Right lobe of liver (tissue), 6 donors: ENCODE measurements at regions not wholly inside any gene's neighbourhood (a gene's known extent, or its start where the extent isn't known, plus 50 kb on each side); places are given as distances from the start of the nearest gene placed in this dataset.
A peak's percentile ranks its signal among the peaks of the same experiment; 100 is the strongest.

Experiments used
- ATAC-seq, 4 donors: fragments of 200-7000 bp; cut with Tn5 transposase; one replicate each; pipeline ENCODE4 v1.9.1; 2020; ENCODE audit warnings: mild to moderate bottlenecking in 4 of 4, moderate library complexity in 4 of 4
- DNase-seq, 3 donors: peaks; one replicate each; pipeline ENCODE4 v3.0.0-alpha.2; 2020
- H3K27ac ChIP-seq, 3 donors: fragments of 200-600 bp; one replicate each; pipeline ENCODE4 v1.8.0; 2022
- H3K27me3 ChIP-seq, 2 donors: fragments of 200-600 bp; one replicate each; pipeline ENCODE4 v1.8.0; 2022
- H3K36me3 ChIP-seq, 4 donors: fragments of 200-600 bp; sonication (generic) in 1 of 4; one replicate each; pipeline versions ENCODE4 v1.5.1 to v1.8.0; 2017 to 2022; ENCODE audit warnings: control low read depth in 1 of 4
- H3K4me1 ChIP-seq, 4 donors: fragments of 200-600 bp; sonication (generic) in 1 of 4; one replicate each; pipeline versions ENCODE4 v1.5.1 to v1.8.0; 2017 to 2022; ENCODE audit warnings: control low read depth in 1 of 4
- H3K4me3 ChIP-seq, 3 donors: fragments of 200-600 bp; one replicate each; pipeline ENCODE4 v1.8.0; 2022
- H3K9me3 ChIP-seq, 4 donors: fragments of 200-600 bp; sonication (generic) in 1 of 4; one replicate each; pipeline versions ENCODE4 v1.5.1 to v1.8.0; 2017 to 2022; ENCODE audit warnings: control low read depth in 1 of 4
- POLR2A ChIP-seq: fragments of 450-650 bp; IDR thresholded peaks from one replicate; pipeline ENCODE4 v1.6.1; 2017; ENCODE audit warnings: antibody characterized with exemption, mild to moderate bottlenecking
- WGBS: methylation state at CpG from one replicate; pipeline ENCODE4 v1.1.6; 2018; ENCODE audit warnings: low coverage, low lambda C conversion rate; ENCODE audit not compliant: insufficient coverage; ENCODE audit errors: missing lambda C conversion rate; 5-methylcytosine and 5-hydroxymethylcytosine counted together
- intact Hi-C, 2 donors: fragments of 100-400 bp; cut with DNase I; formaldehyde crosslinking; loops; one replicate each; pipeline versions ENCODE4 v1.11.2 to v1.14.1; 2022
- TF ChIP-seq, protein P1 (sequence below), 4 donors: fragments of 200-600 bp in 3 of 4; fragments of 450-650 bp in 1 of 4; IDR thresholded peaks; one replicate each; pipeline versions ENCODE4 v1.5.1 to v1.8.0; 2016 to 2022; ENCODE audit warnings: antibody characterized with exemption in 4 of 4, mild to moderate bottlenecking in 2 of 4
- donor health status: DM: no; HTN: yes; CAD: no.
- donor health status: DM: no; HTN: no; CAD: no.
- donor health status: DM: no; HTN: no; CAD: no.
- donor health status: DM: no; HTN: yes; CAD: no.
- donor health status: DM: no; HTN: yes; CAD: no.

DNA sequence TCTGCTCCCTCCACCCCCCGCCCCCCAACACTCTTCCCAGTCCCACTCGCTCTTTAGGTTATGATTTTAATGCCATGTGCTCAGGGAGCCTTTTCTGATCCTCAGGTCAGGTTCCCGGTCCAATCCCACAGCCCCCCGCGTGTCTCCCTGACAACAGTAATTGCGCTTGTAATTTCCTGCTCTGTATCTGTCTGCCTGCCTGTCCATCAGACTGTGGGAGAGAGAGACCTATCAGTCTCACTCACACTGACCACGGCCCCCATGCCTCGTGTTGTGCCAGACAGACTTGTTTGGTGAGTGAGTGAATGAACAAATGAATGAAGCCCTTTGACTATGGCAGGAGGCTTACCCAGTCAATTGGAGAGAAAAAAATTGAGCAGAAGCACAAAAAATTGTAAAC lies 50.8 kb upstream of the ECE1 start:
- ATAC-seq (no peak), DNase-seq (no peak)
- H3K4me3 ChIP-seq = no peak overlapping the region
- no peaks in the 10 kb centered on the region for H3K36me3 ChIP-seq
- H3K9me3 ChIP-seq = no peaks in the 10 kb centered on the region
- H3K27ac ChIP-seq = peak overlapping the region; percentile 81 to 97 (median 88)
- peaks cover 0 to 81% (median 40%) of the 10 kb centered on the region in 4 donors for H3K4me1 ChIP-seq
- no peaks in the 10 kb centered on the region for H3K27me3 ChIP-seq
- intact Hi-C loops = no loop called here
- no peak for TF ChIP-seq POLR2A
- TF ChIP-seq, protein P1, sequence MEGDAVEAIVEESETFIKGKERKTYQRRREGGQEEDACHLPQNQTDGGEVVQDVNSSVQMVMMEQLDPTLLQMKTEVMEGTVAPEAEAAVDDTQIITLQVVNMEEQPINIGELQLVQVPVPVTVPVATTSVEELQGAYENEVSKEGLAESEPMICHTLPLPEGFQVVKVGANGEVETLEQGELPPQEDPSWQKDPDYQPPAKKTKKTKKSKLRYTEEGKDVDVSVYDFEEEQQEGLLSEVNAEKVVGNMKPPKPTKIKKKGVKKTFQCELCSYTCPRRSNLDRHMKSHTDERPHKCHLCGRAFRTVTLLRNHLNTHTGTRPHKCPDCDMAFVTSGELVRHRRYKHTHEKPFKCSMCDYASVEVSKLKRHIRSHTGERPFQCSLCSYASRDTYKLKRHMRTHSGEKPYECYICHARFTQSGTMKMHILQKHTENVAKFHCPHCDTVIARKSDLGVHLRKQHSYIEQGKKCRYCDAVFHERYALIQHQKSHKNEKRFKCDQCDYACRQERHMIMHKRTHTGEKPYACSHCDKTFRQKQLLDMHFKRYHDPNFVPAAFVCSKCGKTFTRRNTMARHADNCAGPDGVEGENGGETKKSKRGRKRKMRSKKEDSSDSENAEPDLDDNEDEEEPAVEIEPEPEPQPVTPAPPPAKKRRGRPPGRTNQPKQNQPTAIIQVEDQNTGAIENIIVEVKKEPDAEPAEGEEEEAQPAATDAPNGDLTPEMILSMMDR (IDR thresholded peaks at IDR 0.05) = no peak
- whole genome bisulfite sequencing = 32% methylated on average over 7 of the region's 8 CpGs

DNA sequence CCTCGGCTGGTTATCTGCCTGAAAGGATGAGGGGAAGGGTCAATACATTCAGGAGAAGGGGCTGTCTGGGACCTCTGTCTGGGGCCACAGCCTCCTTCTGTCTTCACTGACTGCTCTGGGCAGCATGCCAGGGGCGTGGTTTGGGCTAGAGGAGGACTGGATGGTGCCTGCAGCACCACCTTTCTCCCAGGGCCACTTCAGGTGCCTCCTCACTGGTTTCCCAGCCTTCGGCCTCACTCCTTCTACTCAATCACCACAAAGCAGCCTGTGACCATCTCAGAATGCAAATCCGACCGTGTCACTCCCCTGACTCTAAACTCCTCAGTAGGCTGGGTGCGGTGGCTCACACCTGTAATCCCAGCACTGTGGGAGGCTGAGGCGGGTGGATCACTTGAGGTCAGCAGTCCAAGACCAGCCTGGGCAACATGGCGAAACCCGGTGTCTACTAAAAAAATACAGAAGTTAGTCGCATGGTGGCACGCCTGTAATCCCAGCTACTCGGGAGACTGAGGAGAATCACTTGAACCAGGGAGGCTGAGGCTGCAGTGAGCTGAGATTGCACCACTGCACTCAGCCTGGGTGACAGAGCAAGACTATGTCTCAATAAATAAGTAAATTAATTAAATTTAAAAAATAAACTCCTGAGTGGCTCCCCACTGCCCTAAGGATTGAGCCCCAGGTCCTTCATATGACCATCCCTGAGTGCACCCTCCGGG lies 50.1 kb upstream of the ECE1 start:
- Histone ChIP-seq H3K4me3 (no peak overlapping the region), H3K4me1 (peaks cover 0 to 87% (median 45%) of the 10 kb centered on the region in 4 donors), H3K36me3 (no peaks in the 10 kb centered on the region), H3K9me3 (no peaks in the 10 kb centered on the region), H3K27ac (peak overlapping the region; percentile 85 to 97 (median 88)), H3K27me3 (no peaks in the 10 kb centered on the region)
- DNase-seq (peak; percentile 78 to 81 (median 80)), ATAC-seq (no peak)
- WGBS = 66% methylated on average over 6 of the region's 13 CpGs
- intact Hi-C loops = no loop called here
- TF ChIP-seq, protein P1 (IDR thresholded peaks at IDR 0.05) = no peak
- no peak for TF ChIP-seq POLR2A
